Ovary (tissue), 3 donors: ENCODE measurements at regions not wholly inside any gene's neighbourhood (a gene's known extent, or its start where the extent isn't known, plus 50 kb on each side); places are given as distances from the start of the nearest gene placed in this dataset.

Source experiments
- CTCF ChIP-seq, 3 donors: fragments of 450-650 bp in 2 of 3; fragments of 200-600 bp in 1 of 3; IDR thresholded peaks; one replicate each; pipeline versions ENCODE4 v1.5.1 to v1.8.0; 2016 to 2022; ENCODE audit warnings: antibody characterized with exemption in 3 of 3, mild to moderate bottlenecking in 1 of 3
- POLR2A ChIP-seq: fragments of 450-650 bp; IDR thresholded peaks from one replicate; pipeline ENCODE4 v1.6.1; 2017; ENCODE audit warnings: antibody characterized with exemption, mild to moderate bottlenecking, moderate library complexity
- donor health status: DM: no; HTN: no; CAD: no.

GRCh38 chr2:56123538-56123937, 60.3 kb upstream of the CCDC85A start:
- no peak for TF ChIP-seq CTCF (IDR thresholded peaks at IDR 0.05)
- TF ChIP-seq POLR2A: no peak
